ENCODE measurements at regions not wholly inside any gene's neighbourhood (a gene's known extent, or its start where the extent isn't known, plus 50 kb on each side); places are given as distances from the start of the nearest gene placed in this dataset.

GRCh38 chr9:2299156-2299842 is 284.2 kb downstream of the SMARCA2 start:
- H3K27me3 Mint-ChIP-seq (ENCODE audit: low read depth): no peaks in the 10 kb centered on the region
- H3K27ac Mint-ChIP-seq: peak overlapping the region in 2 of 3 experiments; percentile 1 to 51

DNA sequence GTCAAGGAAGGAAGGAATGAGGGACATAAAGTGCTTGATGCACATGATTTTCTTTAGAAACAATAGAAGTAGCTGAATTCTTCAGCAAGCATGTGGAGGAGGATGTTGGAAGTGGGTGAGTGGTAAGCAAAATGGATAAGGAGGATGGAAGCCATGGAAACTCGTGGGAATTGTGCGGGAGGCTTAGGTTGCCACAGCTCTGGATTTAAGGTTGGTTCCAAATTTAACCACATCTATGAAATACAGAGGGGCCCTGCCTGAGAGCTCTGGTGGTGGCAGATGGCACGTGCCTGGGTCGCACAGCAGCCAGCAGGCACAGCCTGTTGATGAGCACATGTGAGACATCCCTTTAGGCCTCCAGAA is 284.7 kb downstream of the SMARCA2 start:
- no peak overlapping the region for H3K4me3 Mint-ChIP-seq
- peaks cover 9% of the 10 kb centered on the region for H3K9me3 Mint-ChIP-seq
- no peaks in the 10 kb centered on the region for H3K36me3 Mint-ChIP-seq (ENCODE audit: low read depth)
- H3K4me1 Mint-ChIP-seq: peaks cover 26% of the 10 kb centered on the region
- TF ChIP-seq, protein P1, sequence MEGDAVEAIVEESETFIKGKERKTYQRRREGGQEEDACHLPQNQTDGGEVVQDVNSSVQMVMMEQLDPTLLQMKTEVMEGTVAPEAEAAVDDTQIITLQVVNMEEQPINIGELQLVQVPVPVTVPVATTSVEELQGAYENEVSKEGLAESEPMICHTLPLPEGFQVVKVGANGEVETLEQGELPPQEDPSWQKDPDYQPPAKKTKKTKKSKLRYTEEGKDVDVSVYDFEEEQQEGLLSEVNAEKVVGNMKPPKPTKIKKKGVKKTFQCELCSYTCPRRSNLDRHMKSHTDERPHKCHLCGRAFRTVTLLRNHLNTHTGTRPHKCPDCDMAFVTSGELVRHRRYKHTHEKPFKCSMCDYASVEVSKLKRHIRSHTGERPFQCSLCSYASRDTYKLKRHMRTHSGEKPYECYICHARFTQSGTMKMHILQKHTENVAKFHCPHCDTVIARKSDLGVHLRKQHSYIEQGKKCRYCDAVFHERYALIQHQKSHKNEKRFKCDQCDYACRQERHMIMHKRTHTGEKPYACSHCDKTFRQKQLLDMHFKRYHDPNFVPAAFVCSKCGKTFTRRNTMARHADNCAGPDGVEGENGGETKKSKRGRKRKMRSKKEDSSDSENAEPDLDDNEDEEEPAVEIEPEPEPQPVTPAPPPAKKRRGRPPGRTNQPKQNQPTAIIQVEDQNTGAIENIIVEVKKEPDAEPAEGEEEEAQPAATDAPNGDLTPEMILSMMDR (IDR thresholded peaks at IDR 0.05; ENCODE audit: unreplicated experiment in 3 of 3): no peak
- H3K27me3 Mint-ChIP-seq (ENCODE audit: low read depth): no peaks in the 10 kb centered on the region
- peak overlapping the region in 1 of 3 experiments; percentile 1 for H3K27ac Mint-ChIP-seq

More at GRCh38 chr9:2299156-2299842, 284.2 kb downstream of the SMARCA2 start:
- H3K9me3 Mint-ChIP-seq: peaks cover 9% of the 10 kb centered on the region
- peaks cover 32% of the 10 kb centered on the region for H3K4me1 Mint-ChIP-seq
- H3K4me3 Mint-ChIP-seq: no peak overlapping the region
- TF ChIP-seq, protein P1 (IDR thresholded peaks at IDR 0.05; ENCODE audit: unreplicated experiment in 3 of 3): no peak
- no peaks in the 10 kb centered on the region for H3K36me3 Mint-ChIP-seq (ENCODE audit: low read depth)

DNA sequence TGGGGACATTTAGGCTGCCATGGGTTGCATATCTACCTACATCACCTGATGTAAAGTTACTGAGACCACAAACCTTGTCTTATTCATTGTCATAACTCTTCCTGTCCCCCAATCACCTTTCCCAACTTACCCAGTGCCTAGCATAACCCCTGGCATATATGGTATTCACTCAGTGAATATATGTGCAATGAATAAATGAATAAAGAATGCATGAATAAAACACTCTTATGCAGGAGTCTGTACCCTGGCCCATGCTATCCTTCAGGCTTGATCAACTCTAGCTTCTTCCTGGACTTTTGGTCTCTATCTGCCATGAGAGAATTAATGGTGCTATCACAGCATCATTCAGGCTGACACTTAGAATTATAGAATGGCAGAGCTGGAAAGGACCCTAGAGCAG is 285.2 kb downstream of the SMARCA2 start:
- Mint-ChIP-seq H3K4me3 (no peak overlapping the region), H3K27ac (no peak overlapping the region), H3K36me3 (ENCODE audit: low read depth) (no peaks in the 10 kb centered on the region), H3K9me3 (peaks cover 9% of the 10 kb centered on the region), H3K27me3 (ENCODE audit: low read depth) (no peaks in the 10 kb centered on the region), H3K4me1 (peaks cover 22% of the 10 kb centered on the region)
- TF ChIP-seq, protein P1 (IDR thresholded peaks at IDR 0.05; ENCODE audit: unreplicated experiment in 3 of 3): no peak

DNA sequence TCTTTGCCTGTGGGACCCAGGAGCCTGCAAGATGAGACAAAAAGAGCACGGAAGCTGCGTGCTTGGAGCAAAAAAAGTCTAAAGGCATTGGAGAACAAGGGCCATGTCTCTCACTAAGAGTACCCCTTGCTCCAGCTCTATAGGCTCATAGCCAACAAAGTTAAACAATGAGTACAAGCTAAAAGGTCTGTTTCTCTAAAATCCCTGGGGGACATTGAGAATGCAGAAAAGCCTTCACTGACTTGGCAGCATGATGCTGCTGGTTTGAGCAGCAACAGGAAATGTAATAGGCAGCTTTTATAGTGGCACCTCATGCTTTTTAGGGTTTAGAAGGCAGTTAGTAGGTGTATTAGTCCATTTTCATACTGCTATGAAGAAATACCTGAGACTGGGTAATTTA is 287.5 kb downstream of the SMARCA2 start:
- TF ChIP-seq, protein P1 (IDR thresholded peaks at IDR 0.05; ENCODE audit: unreplicated experiment in 3 of 3): no peak
- no peak overlapping the region for H3K27ac Mint-ChIP-seq
- peaks cover 9% of the 10 kb centered on the region for H3K9me3 Mint-ChIP-seq
- H3K36me3 Mint-ChIP-seq (ENCODE audit: low read depth): no peaks in the 10 kb centered on the region
- H3K27me3 Mint-ChIP-seq (ENCODE audit: low read depth): no peaks in the 10 kb centered on the region
- peaks cover 22% of the 10 kb centered on the region for H3K4me1 Mint-ChIP-seq
- H3K4me3 Mint-ChIP-seq: no peak overlapping the region

DNA sequence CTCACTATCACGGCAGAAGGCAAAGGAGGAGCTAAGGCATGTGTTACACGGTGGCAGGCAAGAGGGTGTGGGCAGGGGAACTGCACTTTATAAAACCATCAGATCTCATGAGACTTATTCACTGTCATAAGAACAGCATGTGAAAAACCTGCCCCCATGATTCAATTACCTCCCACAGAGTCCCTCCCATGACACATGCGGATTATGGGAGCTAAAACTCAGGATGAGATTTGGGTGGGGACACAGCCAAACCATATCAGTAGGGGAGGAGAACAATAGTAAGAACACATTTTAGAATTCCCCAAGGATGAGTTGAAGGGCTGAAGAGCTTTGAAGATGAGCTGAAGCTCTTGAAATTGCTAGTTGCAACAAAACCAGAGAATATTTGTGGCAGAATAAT is 287.9 kb downstream of the SMARCA2 start:
- no peak overlapping the region for H3K27ac Mint-ChIP-seq
- no peak overlapping the region for H3K4me3 Mint-ChIP-seq
- no peaks in the 10 kb centered on the region for H3K36me3 Mint-ChIP-seq (ENCODE audit: low read depth)

More for the DNA sequence above, 287.9 kb downstream of the SMARCA2 start:
- TF ChIP-seq, protein P1 (IDR thresholded peaks at IDR 0.05; ENCODE audit: unreplicated experiment in 3 of 3): no peak
- Mint-ChIP-seq H3K4me1 (peaks cover 20% of the 10 kb centered on the region), H3K27me3 (ENCODE audit: low read depth) (no peaks in the 10 kb centered on the region), H3K9me3 (peaks cover 9% of the 10 kb centered on the region)

All from nephron (organoid).